Omental fat pad (tissue), 3 donors: ENCODE measurements at regions not wholly inside any gene's neighbourhood (a gene's known extent, or its start where the extent isn't known, plus 50 kb on each side); places are given as distances from the start of the nearest gene placed in this dataset.
A peak's percentile ranks its signal among the peaks of the same experiment; 100 is the strongest.

ENCODE experiments used
- ATAC-seq: fragments of 150-250 bp; one replicate; pipeline ENCODE4 v1.9.1; 2016; ENCODE audit warnings: mild to moderate bottlenecking, moderate library complexity; ENCODE audit not compliant: low FRiP score
- DNase-seq: peaks from one replicate; pipeline ENCODE4 v3.0.0-alpha.2; 2019; ENCODE audit warnings: low spot score
- TF ChIP-seq, protein P1 (sequence below), 3 donors: fragments of 450-650 bp; IDR thresholded peaks; one replicate each; pipeline ENCODE4 v1.5.1; 2016 to 2017; ENCODE audit warnings: antibody characterized with exemption in 3 of 3, mild to moderate bottlenecking in 3 of 3, moderate library complexity in 2 of 3

GRCh38 chr5:72600391-72600981, 93.3 kb upstream of the ZNF366 start:
- peak; percentile 33 for ATAC-seq
- no peak for DNase-seq
- TF ChIP-seq, protein P1, sequence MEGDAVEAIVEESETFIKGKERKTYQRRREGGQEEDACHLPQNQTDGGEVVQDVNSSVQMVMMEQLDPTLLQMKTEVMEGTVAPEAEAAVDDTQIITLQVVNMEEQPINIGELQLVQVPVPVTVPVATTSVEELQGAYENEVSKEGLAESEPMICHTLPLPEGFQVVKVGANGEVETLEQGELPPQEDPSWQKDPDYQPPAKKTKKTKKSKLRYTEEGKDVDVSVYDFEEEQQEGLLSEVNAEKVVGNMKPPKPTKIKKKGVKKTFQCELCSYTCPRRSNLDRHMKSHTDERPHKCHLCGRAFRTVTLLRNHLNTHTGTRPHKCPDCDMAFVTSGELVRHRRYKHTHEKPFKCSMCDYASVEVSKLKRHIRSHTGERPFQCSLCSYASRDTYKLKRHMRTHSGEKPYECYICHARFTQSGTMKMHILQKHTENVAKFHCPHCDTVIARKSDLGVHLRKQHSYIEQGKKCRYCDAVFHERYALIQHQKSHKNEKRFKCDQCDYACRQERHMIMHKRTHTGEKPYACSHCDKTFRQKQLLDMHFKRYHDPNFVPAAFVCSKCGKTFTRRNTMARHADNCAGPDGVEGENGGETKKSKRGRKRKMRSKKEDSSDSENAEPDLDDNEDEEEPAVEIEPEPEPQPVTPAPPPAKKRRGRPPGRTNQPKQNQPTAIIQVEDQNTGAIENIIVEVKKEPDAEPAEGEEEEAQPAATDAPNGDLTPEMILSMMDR (IDR thresholded peaks at IDR 0.05) = no peak

DNA sequence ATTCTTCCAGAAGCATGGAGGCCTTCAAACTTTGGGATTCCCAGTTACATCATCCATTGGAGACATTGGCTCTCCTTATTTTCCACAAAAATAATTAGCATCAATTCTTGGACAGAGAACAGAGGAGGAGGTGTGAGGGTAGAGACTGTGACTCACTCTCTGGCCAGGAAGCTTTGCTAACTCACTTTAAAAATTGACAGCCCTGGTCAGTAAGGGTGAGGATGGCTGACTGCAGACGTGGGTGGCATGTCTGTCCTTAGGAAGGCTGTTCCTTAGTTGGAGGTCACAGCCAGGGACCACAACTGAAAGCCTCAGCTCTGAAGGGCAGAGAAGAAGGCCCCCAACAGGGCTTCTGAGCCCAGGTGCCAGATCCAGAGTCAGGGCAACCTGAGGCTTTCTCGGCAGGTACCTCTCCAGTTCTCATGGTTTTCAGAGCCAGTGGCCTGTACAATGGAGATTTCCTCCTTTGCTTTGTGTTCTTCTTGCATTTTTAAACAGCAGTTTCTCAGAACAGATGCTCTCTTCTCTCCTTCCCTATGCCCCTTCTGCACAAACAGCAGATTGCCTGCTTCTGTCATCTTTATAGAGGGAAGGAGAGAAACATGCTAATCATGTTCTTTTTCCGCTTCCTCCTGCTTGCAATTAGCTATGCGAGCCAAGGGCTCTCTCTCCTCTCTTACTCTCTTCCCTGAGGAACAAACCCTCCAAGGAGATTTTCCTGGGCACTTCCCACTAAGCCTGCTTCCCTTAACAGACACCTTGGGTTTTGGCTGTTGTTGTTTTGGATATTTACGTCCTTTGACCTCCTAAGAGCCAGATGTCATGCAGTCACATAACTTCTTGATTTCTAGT, 92.5 kb upstream of the ZNF366 start:
- TF ChIP-seq, protein P1 (IDR thresholded peaks at IDR 0.05) = no peak
- ATAC-seq (peak; percentile 29), DNase-seq (no peak)

DNA sequence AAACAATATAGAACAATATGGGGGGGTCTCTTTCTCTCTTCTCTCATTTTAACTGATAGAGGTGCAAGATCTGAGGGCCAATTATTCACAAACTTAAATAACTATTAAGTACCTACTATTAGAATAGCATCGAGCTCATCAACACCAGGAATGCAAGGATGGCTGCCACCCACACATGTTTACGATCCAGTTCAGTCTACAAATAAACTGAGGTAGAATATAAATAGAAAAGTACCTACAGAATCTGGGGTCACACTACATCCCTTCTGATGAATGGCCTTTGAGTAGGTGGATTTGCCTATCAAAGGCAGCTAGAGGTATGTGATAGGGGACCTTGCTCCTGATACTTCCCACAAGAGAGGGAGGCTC, 91.8 kb upstream of the ZNF366 start:
- DNase-seq (no peak), ATAC-seq (no peak)
- TF ChIP-seq, protein P1 (IDR thresholded peaks at IDR 0.05) = no peak

- TF ChIP-seq, protein P1 (IDR thresholded peaks at IDR 0.05) = no peak
- ATAC-seq (no peak), DNase-seq (no peak)
Measured at GRCh38 chr5:72598401-72599064, 91.3 kb upstream of the ZNF366 start.

- TF ChIP-seq, protein P1 (IDR thresholded peaks at IDR 0.05) = no peak
- no peak for DNase-seq
- ATAC-seq = peak; percentile 86
Measured at GRCh38 chr5:72597456-72597948, 90.3 kb upstream of the ZNF366 start.

DNA sequence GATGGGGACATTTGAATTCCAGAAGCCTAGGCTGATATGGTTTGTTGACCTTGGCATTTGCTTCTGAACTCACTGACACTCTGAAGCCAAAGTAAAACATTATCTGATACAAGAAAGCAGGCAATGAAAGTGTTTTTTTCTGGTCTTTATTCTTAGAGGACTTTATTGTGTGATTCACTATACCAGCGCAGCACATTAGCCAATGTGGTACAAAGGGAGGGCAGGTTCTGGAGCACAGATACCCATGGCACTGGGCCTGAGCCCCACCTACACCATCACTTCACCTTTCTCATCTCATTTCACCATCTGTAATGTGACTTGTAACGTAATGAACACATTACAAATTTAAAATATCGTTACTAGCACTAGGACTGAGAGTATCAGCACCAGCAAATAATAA, 89.7 kb upstream of the ZNF366 start:
- ATAC-seq (peak; percentile 46), DNase-seq (no peak)

More for the DNA sequence above, 89.7 kb upstream of the ZNF366 start:
- TF ChIP-seq, protein P1 (IDR thresholded peaks at IDR 0.05) = no peak
